Aorta (tissue), 5 donors: ENCODE measurements at regions not wholly inside any gene's neighbourhood (a gene's known extent, or its start where the extent isn't known, plus 50 kb on each side); places are given as distances from the start of the nearest gene placed in this dataset.

Source experiments
- ATAC-seq: fragments of 200-7000 bp; cut with Tn5 transposase; one replicate; pipeline ENCODE4 v1.9.1; 2022; ENCODE audit warnings: moderate library complexity; ENCODE audit not compliant: low FRiP score
- DNase-seq, 2 donors: peaks; one replicate each; pipeline ENCODE4 v3.0.0-alpha.2; 2020
- H3K27ac ChIP-seq, 2 donors: one replicate each; pipeline ENCODE4 v1.5.1; 2013; ENCODE audit warnings: low read length in 2 of 2, mild to moderate bottlenecking in 2 of 2, moderate library complexity in 2 of 2, control low read depth in 1 of 2, inconsistent platforms in 1 of 2, low read depth in 1 of 2
- H3K27me3 ChIP-seq, 2 donors: one replicate each; pipeline ENCODE4 v1.6.1; 2013; ENCODE audit warnings: control low read depth in 1 of 2, low read length in 1 of 2, mild to moderate bottlenecking in 1 of 2, moderate library complexity in 1 of 2; ENCODE audit not compliant: insufficient read depth in 2 of 2, control insufficient read depth in 1 of 2
- H3K36me3 ChIP-seq, 2 donors: one replicate each; pipeline ENCODE4 v1.6.1; 2013; ENCODE audit warnings: control low read depth in 1 of 2, low read length in 1 of 2, mild to moderate bottlenecking in 1 of 2; ENCODE audit not compliant: insufficient read depth in 2 of 2, control insufficient read depth in 1 of 2
- H3K4me1 ChIP-seq, 2 donors: one replicate each; pipeline ENCODE4 v1.6.1; 2013; ENCODE audit warnings: low read length in 2 of 2, control low read depth in 1 of 2, mild to moderate bottlenecking in 1 of 2, moderate library complexity in 1 of 2; ENCODE audit not compliant: insufficient read depth in 2 of 2, control insufficient read depth in 1 of 2
- H3K4me3 ChIP-seq, 2 donors: one replicate each; pipeline ENCODE4 v1.5.1; 2013; ENCODE audit warnings: low read length in 2 of 2, control low read depth in 1 of 2, mild to moderate bottlenecking in 1 of 2
- H3K9me3 ChIP-seq: one replicate; pipeline ENCODE4 v1.6.1; 2013; ENCODE audit warnings: mild to moderate bottlenecking, low read length; ENCODE audit not compliant: control insufficient read depth
- WGBS, 2 donors: extraction: QIAGEN DNeasy Blood & Tissue Kit; methylation state at CpG; one replicate each; pipeline ENCODE4 v1.1.7; 2013; 5-methylcytosine and 5-hydroxymethylcytosine counted together
- intact Hi-C, 2 donors: fragments of 100-400 bp; cut with DNase I; formaldehyde crosslinking; loops; one replicate each; pipeline versions ENCODE4 v1.14.2 to v1.15.0; 2022
- donor health status: healthy with polysubstance abuse.
- donor health status: Bipolar disorder and iron deficiency.
- donor health status: DM: no; HTN: no; CAD: no.
- donor health status: DM: no; HTN: no; CAD: no.
- donor health status: DM: yes; HTN: yes; CAD: no.

GRCh38 chr2:175769200-175769599 is 232.9 kb downstream of the LNPK start:
- H3K27ac ChIP-seq, result no peak overlapping the region
- intact Hi-C loops, result no loop called here
- WGBS, 2 donors, result 29 to 44% methylated on average over 1 of the region's 1 CpG
- DNase-seq (no peak), ATAC-seq (no peak)
- H3K36me3 ChIP-seq, result no peaks in the 10 kb centered on the region
- H3K27me3 ChIP-seq, result no peaks in the 10 kb centered on the region
- H3K4me1 ChIP-seq, result peaks cover 0 to 1% of the 10 kb centered on the region in 2 donors
- H3K4me3 ChIP-seq, result no peak overlapping the region
- H3K9me3 ChIP-seq, result no peaks in the 10 kb centered on the region

DNA sequence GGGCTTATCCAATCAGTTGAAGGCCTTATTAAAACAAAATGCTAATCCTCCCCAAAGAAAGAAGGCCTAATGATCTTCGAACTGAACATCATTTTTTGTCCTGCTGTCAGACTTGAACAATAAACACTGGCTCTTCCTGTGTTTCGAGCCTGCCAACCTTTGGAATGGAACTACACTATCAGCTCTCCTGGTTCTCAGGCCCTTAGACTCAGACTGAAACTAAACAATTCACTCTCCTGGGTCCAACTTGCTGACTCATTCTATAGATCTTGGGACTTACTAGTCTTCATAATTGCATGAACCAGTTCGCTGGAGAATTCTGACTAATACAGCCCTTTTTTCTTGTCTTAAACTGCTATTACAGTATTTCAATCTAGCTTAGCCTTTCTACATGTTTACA is 235.2 kb downstream of the LNPK start:
- ATAC-seq, result no peak
- Histone ChIP-seq H3K4me3 (no peak overlapping the region), H3K9me3 (no peaks in the 10 kb centered on the region), H3K4me1 (peaks cover 0 to 1% of the 10 kb centered on the region in 2 donors), H3K27ac (no peak overlapping the region), H3K27me3 (no peaks in the 10 kb centered on the region), H3K36me3 (no peaks in the 10 kb centered on the region)
- WGBS, 2 donors, result 36% methylated on average over 3 of the region's 3 CpGs
- intact Hi-C loops, result no loop called here
- no peak for DNase-seq

DNA sequence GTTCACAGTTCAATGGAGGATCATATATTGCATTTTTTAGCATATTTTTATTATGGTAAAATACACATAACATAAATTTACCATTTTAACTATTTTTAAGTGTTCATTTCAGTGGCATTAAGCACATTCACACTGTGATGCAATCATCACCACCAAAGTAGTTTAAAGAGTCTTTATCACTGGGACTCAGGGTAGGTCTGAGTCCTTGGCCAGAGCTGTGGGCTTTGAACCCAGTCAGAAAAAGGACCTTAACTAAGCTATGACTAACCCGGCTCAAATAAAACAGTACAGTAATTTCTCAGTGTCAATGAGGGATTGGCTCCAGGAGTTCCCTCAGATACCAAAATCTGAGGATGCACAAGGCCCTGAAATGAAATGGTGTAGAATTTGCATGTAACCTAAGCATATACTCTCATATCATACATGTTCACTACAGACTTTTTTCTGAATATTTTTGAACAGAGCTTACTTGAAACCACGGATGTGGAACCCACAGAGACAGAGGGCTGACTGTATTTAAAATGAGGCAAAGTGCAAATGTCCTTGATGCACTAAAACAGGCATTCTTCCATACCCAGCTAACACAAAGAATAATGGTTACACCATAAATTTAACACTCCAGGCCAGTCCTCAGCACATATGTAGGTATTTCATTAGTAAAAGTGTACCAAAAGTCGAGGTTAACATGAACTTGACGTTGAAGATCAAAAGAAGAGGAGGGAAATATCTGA is 246.2 kb downstream of the LNPK start:
- Histone ChIP-seq H3K4me3 (no peak overlapping the region), H3K4me1 (no peaks in the 10 kb centered on the region), H3K27ac (no peak overlapping the region), H3K27me3 (no peaks in the 10 kb centered on the region), H3K36me3 (no peaks in the 10 kb centered on the region), H3K9me3 (no peaks in the 10 kb centered on the region)
- ATAC-seq, result no peak
- no peak for DNase-seq
- WGBS, 2 donors, result 55 to 56% methylated on average over 4 of the region's 4 CpGs
- intact Hi-C loops, result no loop called here

DNA sequence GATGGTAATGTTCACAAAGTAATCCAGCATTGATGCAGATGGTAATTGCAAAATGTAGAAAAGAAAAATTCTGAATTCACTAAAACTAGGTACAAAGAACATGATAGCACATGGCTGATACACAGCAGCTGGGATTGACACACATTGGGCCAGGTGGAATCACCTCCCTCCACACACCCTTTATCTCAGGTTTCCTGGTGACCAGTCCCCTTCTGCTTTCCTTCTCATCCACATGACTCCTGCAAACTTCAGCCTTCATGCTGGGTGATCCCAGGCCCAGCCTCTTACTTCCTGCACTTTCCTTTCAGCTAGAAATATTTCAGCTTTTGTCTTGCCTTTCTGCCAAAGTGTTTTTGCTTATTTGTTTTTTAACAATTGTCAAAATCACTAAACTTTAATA is 246.9 kb downstream of the LNPK start:
- intact Hi-C loops, result no loop called here
- no peak overlapping the region for H3K4me3 ChIP-seq
- H3K9me3 ChIP-seq, result no peaks in the 10 kb centered on the region
- ATAC-seq, result no peak
- no peaks in the 10 kb centered on the region for H3K36me3 ChIP-seq
- DNase-seq, result no peak
- no peak overlapping the region for H3K27ac ChIP-seq
- no peaks in the 10 kb centered on the region for H3K4me1 ChIP-seq
- H3K27me3 ChIP-seq, result no peaks in the 10 kb centered on the region

DNA sequence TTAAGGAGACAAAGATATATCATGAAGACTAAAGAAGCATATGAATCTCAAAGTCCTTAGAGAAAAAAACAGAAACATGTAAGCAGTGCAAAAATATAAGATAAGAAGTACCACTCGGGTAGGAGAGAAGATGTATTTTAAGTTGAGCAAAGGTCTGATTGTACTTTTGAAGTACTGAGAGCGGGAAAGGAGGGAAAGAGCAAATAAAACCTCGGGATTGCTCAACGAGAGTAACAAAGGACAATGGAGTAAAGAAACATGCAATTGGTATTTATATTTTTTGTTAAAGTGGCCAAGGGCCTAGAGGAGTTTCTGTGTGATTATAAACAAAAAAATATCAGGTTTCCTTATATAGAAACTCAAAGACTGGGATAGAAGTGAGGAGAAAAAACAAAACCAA is 251.9 kb downstream of the LNPK start:
- Histone ChIP-seq H3K27ac (no peak overlapping the region), H3K36me3 (no peaks in the 10 kb centered on the region), H3K9me3 (no peaks in the 10 kb centered on the region), H3K4me1 (no peaks in the 10 kb centered on the region), H3K4me3 (no peak overlapping the region), H3K27me3 (no peaks in the 10 kb centered on the region)
- WGBS, 2 donors, result 76 to 78% methylated on average over 4 of the region's 4 CpGs
- ATAC-seq, result no peak
- intact Hi-C loops, result no loop called here
- DNase-seq, result no peak

- H3K27me3 ChIP-seq, result no peaks in the 10 kb centered on the region
- no peak for ATAC-seq
- H3K36me3 ChIP-seq, result no peaks in the 10 kb centered on the region
- intact Hi-C loops, result no loop called here
- H3K9me3 ChIP-seq, result no peaks in the 10 kb centered on the region
- DNase-seq, result no peak
- 0% methylated on average over 1 of the region's 1 CpG for WGBS, 2 donors
- no peaks in the 10 kb centered on the region for H3K4me1 ChIP-seq
- no peak overlapping the region for H3K4me3 ChIP-seq
- H3K27ac ChIP-seq, result no peak overlapping the region
Observed at GRCh38 chr2:175745911-175746310, 256.2 kb downstream of the LNPK start.

- DNase-seq (no peak), ATAC-seq (no peak)
- H3K36me3 ChIP-seq, result no peaks in the 10 kb centered on the region
- peaks cover 1% of the 10 kb centered on the region for H3K9me3 ChIP-seq
- H3K4me1 ChIP-seq, result no peaks in the 10 kb centered on the region
- no peak overlapping the region for H3K4me3 ChIP-seq
- intact Hi-C loops, result no loop called here
- no peak overlapping the region for H3K27ac ChIP-seq
- 64 to 65% methylated on average over 8 of the region's 8 CpGs for WGBS, 2 donors
- H3K27me3 ChIP-seq, result no peaks in the 10 kb centered on the region
Observed at GRCh38 chr2:175744000-175744399, 258.1 kb downstream of the LNPK start.

DNA sequence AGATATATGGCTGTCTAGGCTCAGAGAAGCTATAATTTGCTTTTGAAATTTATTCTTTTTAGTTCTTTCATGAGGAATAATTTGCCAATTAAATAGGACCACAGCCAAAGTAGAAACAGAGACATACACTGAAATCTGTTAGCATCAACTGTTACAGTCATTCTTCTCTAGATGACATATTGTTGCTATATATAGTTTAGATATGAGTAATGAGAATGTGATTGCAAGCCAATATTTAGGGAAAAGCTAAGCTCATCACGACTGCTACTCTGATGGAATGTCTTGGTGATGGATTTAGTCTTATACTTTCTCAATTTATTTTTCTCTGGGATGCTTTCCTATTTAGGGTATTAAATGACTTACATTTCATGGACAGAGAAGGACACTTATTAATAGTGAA is 259.1 kb downstream of the LNPK start:
- WGBS, 2 donors, result 3 to 10% methylated on average over 1 of the region's 1 CpG
- Histone ChIP-seq H3K27ac (no peak overlapping the region), H3K4me1 (no peaks in the 10 kb centered on the region), H3K4me3 (no peak overlapping the region), H3K9me3 (peaks cover 1% of the 10 kb centered on the region), H3K27me3 (no peaks in the 10 kb centered on the region), H3K36me3 (no peaks in the 10 kb centered on the region)
- DNase-seq, result no peak
- intact Hi-C loops, result no loop called here
- ATAC-seq, result no peak

GRCh38 chr2:175742367-175742766 is 259.7 kb downstream of the LNPK start:
- no peak for ATAC-seq
- 81 to 83% methylated on average over 3 of the region's 3 CpGs for WGBS, 2 donors
- no peaks in the 10 kb centered on the region for H3K36me3 ChIP-seq
- no peaks in the 10 kb centered on the region for H3K4me1 ChIP-seq
- no peak for DNase-seq
- intact Hi-C loops, result no loop called here
- H3K27me3 ChIP-seq, result no peaks in the 10 kb centered on the region
- no peak overlapping the region for H3K4me3 ChIP-seq
- peaks cover 1% of the 10 kb centered on the region for H3K9me3 ChIP-seq
- no peak overlapping the region for H3K27ac ChIP-seq
